DMS53 treated with DMSO at 0.1 percent for 48 hours (cell line): ENCODE measurements at regions not wholly inside any gene's neighbourhood (a gene's known extent, or its start where the extent isn't known, plus 50 kb on each side); places are given as distances from the start of the nearest gene placed in this dataset.
A peak's percentile ranks its signal among the peaks of the same experiment; 100 is the strongest.

Source experiments
- DNase-seq: peaks from one replicate; lab custom pipeline; 2025; ENCODE audit not compliant: unreplicated experiment; lab: John Stamatoyannopoulos, UW

DNA sequence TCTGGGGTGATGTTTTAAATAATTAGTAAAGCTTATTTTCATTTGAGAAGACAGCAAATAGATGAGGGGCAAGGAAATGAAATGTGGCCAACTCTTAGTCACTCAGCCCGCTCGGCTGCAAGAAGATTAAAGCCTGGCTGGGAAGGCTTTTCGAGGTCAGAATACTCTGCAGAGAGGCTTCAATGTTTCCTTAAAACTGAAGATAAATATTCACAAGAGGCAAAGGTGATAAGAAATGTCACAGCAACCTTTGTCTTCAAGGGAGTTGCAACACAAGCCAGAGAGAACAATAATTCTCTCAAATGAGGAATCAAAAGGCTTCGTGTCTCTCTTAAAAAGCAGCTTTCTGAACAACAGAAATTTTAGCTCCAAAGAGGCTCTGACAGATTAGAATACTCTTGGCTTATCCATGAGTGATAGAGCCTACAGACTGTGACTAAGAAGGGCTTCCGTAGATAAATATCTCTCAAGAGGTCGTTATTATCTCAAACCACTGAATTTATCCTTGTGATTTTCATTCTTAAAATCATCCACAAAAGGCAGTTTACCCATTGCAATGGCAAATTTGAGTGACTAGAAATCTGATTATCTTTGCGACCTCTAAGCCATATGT is 92.5 kb downstream of the KLF6 start:
- DNase-seq, result no peak

DNA sequence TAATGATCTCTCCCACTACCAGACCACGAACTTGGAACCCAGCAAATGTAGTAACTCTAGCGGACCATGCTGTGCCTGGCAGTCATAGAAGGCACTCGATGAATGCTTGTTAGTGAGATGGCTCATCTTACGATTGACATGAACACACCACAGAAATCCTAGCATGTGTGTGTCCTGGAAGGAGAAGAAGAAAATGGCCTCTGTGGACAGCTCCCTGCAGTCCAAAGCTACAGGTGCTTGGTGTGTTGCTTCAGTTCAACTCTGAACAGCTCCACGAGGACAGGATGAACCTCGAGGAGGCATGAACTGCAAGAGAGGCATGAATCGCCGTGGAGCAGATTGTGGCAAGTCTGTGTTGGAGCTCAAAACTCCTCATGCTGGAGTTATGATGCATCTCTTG is 93.5 kb downstream of the KLF6 start:
- no peak for DNase-seq

DNA sequence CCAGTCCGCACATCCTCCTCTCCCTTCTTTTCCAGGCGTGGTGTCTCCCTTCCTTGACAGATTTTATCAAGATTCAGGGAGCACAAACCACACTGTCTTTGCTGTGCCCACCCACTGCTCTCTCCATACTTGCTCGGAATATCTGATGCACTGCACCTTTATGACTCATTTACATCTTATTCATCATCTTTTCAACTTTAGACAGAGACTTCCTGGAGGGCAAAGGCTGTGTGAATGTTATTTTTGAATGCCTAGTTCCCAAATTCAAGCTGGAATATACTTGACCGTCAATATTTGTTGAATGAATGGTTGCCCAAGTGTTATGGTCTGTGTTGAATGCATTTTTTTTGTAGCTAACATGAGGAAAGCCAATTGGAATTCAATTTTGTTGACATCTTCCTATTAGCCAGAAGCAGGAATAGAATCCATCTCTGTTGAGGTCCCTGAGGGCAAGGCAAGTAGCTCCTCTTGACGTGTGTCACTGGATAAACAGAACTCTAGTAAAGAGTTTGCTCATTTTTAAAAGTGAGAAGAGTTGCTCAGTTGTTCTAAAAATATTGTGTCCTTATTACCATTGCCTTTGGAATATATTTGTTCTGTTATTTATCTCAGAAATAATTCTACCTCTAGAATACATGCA is 95.0 kb downstream of the KLF6 start:
- no peak for DNase-seq

DNA sequence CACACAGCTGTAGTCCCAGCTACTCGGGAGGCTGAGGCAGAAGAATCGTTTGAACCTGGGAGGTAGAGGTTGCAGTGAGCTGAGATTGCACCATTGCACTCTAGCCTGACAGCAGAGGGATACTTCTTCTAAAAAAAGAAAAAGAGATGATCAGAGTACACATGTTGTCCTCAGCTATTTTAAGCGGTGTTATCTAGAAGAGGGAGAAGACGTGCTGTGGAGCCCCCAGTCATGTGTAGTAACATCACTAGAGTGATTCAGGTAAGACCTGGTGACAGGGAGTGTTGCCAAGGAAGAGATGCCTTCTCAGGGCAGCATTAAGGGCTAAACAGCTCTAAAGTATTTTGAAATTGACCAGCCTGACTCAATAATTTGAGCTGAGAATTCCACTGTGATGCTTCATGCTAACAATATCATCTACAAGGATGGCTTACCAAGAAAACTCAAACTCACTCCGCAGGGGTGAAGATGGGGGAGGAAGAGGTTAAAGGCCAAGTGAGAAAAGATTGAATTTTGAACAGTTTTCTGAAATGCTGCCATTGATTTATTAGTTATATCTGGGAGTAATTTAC is 97.4 kb downstream of the KLF6 start:
- DNase-seq, result no peak

DNA sequence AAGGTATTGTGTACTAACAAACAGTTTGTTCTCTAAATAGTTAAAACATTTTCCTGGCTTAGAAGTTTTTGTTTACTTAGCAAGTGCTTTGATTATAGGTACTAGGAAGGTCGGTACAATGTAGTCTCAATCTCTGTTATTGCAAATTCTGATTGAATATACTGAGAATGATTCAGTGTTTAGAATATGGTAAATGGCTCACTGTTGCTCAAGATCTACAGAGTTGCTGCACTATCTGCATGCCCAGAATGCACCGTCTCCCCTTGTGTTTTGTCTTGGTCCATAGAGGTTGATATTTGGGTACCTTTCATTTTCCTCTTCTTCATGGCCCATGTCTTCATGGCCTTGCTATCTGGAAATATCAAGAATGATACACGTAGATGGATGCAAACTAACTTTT is 99.6 kb downstream of the KLF6 start:
- DNase-seq, result no peak

DNA sequence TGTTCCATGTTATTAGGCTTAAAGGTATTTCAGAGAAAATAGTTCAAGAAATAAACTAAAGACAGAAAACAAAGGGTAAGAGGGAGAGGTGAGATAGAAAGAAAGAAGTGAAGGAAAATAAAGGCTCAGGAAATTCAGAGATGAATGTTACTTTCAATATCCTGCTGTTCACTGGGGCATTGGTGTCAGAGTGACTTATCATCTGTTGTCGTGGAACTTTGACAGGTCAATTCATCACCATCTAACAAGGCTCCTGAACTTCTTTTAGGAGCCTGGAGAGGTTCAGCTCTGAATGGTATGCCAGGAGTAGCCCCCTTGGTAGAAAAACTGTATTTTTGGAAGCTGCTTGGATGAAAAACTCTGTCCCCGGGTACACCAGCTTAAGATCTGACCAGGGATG is 100.1 kb downstream of the KLF6 start:
- DNase-seq, result no peak

DNA sequence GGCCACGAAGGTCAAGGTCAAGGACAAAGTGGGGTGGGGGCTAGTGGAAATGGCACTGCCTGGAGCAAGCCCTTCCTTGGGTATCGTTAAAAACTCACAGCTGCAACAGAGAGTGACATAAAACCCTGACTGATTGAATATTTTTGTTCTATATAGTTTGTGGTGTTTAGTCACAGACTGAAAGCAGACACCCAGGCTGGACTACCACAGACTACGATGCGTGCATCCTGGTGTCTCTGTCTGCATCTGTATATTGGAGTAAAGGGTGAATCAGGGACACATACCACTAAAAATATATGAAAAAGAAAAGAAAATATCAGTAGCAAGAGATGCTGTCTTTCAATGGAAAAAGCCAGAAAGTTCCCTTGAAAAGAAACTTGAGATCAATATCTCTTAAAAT is 101.4 kb downstream of the KLF6 start:
- DNase-seq, result no peak

DNA sequence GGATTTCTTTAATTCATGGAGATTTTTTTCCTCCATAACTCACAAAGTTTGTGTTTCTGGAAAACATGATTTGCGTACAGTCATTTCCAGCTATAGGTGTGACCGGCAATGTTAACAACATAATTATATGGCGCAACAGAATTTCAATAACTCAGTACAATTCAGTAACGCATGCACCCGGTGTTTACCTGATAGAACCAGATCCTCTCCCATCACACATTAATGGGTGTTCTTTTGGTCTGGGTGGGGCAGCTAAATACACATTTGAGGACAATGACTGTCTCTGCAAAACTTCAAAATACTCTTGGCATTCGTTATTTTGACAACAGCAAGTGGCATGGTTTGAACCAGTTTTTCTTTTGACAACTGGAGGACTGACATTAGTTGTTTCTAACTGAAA is 102.3 kb downstream of the KLF6 start:
- DNase-seq, result no peak

DNA sequence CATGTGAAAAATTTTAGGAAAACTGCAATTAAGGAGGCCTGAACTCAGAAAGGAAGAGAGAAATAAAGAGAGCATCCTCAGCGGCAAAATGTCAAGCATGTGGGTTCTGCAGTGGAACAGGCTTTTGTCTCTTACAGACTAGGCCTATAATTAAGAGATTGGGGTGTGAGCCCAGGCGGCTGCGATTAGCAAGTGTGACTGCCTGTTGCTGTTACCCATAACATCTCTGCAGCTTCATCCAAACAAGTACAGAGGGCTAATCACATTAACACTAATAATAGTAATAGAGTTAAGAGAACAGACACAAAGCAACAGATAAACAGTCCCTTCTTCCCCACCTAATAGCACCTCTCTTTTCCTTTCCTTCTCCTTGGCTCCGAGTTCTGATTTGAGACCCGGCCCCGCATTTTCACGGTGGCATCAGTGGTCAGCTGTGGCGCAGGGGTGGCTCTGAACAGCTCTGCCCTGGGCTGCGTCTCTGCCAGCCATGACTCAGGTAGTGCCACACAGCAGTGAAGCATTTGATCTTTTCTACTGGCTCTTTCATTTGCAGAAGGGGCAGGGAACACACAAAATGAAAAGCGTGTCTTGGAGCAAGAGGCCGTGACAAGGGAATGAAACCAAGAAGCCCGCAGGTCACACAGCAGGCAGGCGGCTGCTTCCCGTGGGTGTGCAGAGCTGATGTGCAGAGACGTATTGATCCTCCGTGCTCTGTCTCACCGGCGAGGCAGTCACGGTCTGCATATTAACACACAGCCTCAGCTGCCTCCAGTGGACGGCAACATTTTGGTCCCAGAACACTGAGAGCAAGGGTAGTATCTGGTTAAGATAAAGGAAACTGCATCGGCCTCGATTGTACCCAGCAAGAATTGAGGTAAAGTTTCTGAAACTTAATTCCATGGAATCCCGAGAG is 103.1 kb downstream of the KLF6 start:
- no peak for DNase-seq

DNA sequence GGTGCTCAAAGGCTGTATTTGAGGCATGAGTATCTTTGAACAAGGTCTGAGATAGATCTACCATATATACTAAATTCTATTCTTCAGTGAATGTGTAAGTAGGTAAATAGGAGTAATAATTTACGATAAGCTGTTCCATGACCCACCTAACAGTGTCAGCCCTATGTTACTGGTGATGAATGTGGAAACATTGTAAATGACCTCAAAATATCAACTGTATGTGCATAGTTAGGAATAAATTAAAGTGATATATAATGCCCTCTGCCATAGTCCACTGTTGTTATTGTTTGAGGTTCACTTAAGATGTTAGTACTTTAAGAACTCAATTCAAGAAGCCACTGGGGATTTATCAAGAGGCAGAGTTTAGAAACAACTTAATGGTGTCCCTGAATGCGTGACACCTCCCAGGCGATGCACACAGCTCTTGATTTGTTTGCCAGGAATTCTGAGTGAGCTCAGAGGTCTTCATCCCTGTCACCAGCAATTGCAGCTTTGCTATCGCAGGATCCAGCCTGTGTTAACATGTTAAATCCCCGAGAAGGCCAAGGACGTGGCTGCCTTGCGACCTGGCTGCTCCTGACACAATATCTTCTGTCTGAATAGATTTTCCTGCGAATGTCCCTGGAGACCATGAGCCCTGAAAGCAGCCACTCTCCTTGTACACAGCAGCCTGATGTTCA is 104.9 kb downstream of the KLF6 start:
- no peak for DNase-seq

DNA sequence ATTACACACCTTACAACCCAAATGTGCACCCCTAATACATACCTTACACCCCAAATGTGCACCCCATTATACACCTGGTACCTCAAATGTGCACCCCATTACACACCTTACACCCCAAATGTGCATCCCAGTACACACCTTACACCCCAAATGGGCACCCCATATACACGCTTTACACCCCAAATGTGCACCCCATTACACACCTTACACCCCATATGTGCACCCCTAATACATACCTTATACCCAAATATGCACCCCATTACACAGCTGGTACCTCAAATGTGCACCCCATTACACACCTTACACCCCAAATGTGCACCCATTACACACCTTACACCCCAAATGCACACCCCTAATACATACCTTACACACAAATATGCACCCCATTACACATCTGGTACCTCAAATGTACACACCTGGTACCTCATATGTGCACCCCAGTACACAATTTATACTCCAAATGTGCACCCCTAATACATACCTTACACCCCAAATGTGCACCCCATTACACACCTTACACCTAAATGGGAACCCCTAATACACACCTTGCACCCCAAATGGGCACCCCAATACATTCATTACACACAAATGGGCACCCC is 106.3 kb downstream of the KLF6 start:
- no peak for DNase-seq

DNA sequence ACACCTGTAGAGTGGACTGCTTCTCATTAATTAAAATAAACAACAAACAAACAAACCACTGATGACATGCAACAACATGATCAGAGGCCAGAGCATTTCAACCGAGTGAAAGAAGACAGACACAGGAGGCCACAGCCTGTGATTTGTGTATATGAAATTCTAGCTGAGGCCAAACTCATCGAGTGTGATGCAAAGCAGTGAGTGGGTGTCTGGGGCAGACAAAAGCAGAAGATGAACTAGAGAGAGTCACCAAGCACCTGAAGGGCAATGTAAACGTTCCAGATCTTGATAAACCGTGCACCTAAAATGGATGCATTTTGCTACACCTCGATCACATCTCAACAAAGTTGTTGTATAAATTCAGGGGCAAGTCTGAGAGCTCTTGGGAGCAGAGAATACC is 108.4 kb downstream of the KLF6 start:
- DNase-seq, result no peak

DNA sequence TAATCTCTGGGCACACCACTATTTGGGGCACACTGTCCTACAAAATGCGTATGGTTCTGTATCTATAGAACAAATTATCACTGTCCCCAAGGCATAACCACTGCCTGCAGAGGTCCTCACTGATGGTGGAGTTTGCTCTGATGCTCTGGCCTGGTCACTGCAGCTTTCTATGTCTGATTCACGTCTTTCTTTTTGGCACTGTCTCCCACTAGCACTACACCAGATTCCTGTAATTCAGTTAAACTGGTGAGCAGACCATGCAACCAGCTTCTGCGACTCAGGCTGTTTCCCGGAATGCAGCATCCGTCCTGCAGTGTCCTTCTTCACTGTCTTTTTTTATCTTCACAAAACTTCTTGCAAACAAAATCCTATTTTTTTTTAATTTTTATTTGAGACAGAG is 112.8 kb downstream of the KLF6 start:
- DNase-seq, result no peak

DNA sequence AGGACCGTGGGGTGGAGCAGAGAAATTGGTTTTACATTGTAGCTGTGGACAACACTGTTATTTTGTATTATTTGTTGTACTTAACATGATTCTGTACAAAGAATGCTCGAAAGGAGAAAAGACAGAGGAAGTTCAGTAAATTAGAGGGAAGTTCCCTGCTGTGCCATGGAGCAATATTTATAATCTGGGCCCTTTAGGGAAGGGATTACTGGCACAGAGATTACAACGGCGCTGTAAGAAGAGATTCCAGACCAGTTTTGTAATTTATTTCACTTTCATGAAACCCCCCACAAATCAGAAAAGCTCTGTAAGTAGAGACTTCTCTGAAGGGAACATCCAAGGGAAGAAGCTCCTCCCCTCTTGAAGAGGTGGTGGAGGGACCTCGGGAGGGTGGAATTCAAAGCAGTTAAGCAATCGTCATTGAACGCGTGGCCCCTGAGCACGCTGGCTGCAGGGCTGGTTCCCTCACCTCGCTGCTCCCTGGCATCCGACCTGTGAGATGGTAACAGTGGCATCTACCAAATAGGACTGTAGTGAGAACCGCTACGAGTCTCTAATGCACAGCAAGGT is 113.5 kb downstream of the KLF6 start:
- no peak for DNase-seq

DNA sequence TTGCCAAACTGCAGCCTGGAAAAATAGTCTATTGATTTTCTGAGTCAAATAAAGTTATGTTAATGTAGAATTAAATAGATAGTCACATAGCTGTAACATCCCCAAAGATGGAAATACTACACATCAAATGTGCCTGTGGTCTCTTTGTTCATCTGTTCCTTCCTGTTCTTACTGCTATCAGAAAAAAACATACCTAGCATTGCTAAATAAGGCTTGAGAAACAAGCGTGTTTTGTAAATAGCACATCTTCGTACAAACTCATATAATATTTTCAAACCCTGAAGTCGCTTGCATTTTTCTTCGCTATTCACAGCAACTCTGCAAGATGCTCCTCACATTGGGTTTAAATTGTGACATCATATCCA is 116.1 kb downstream of the KLF6 start:
- DNase-seq, result no peak

DNA sequence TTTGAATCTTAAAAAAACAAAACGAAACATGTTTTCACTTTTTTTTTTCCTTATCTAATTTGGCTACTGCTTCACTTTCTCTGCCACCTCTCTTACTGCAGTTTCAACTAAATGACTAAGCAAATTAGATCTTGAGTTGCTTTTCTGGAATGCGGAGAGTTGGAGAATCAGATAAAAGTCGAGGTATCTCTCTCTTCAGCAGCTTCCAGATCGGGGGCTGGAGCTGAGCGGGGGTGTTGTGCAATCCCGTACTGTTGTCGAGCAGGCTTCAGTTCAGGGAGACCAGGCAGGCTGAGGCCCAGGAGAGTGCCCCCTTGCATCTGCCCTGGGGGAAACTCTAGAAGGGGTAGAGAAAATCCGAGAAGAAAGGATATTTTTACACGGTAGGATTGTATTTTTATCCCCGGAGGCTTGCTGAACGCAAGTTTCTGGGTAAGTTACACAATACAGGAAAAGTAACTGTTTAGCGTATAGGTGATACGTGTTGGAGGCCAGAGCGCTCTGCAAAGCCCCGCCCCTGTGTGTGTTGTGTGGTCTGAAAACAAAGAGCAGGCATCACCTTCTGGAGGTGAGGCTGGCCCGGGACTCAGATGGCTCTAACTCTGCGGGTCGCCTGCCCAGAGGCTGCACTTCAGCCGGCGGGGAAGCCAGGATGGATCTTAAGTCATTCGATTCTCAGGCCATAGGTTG is 116.6 kb downstream of the KLF6 start:
- DNase-seq, result peak; percentile 89

DNA sequence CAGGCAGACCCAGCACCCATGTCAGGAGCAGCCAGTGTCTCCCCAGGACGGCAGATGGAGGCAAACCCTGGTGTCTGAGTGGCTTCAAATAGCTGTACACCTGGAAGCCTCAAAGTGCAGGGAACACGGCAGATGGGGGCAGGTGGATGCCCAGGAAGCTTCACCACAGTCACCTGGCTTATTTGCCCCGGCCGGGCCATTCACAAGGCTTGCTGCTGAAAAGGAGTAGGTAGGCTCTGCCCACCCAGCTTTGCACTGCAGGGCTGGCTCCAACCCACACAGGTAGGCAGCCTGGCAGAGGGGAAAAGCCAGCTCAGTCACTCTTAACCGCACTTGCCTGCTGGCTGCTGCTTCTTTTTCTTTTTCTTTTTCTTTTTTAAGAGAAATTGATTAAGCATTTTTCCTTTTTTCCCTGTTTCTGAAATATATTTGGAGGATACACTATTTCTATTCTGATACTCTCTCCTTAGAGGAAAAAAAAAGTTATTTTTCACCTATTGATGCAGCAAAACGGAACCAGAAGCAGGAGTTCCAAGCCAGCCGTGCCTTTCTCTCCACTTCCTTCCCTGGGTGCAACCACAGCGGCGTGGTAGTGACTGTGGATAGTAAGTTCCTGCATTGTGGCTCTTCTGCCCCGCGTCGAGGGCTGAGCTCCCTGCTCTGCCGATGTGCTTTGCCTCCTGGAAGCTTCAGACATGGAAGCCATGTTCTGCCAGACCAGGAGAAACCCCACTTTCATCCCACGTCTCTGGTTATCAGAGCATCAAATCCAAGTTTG is 118.3 kb downstream of the KLF6 start:
- peak; percentile 40 for DNase-seq

DNA sequence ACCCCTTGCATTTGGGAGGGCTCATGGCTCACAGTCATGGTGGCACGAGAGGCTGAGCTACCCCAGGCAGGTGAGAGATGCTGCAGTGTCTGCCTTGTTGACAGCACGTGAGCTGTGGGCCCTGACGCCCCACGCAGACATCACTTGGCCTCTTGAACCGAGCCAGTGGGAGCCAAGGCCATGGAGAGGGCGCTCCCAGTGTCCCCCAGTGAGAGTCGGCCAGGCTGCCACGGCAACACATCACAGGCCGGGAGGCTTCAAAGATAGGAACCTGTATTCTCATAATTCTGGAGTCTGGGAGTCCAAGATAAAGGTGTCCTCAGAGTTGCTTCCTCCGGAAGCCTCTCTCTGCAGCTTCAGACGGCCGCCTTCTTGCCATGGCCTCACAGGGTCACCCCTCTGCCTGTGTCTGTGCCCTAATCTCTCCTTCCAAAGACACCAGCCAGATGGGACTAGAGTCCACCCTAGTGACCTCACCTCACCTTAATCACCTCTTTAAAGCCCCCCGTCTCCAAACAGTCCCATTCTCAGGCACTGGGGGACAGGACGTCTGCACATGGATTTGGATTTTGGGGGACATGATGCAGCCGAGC is 119.6 kb downstream of the KLF6 start:
- DNase-seq, result no peak

DNA sequence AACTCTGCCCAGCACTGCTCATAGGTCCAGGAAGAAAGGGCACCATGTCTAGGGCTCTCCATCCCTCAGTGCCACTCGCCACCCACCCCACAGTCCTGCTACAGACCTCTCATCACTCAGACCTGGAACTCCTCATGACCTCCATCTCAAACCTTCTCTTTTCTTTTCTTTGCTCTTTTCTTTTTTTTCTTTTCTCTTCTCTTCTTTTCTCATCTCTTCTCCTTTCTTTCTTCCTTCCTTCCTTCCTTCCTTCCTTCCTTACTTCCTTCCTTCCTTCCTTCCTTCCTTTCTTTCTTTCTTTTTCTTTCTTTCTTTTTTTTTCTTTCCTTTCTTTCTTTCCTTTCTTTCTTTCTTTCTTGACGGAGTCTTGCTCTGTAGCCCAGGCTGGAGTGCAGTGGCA is 122.2 kb downstream of the KLF6 start:
- DNase-seq, result no peak
